WI38 (cell line): ENCODE measurements at regions not wholly inside any gene's neighbourhood (a gene's known extent, or its start where the extent isn't known, plus 50 kb on each side); places are given as distances from the start of the nearest gene placed in this dataset.
"Not testable (repeated sequence)": the region's sequence is repeated elsewhere in the genome, so short reads cannot be mapped to it uniquely, and the experiment has no call there.

ENCODE experiments used
- H3K4me3 ChIP-seq: 2 replicates; pipeline ENCODE4 v1.5.1; 2011; ENCODE audit warnings: low read depth, mild to moderate bottlenecking, control low read depth, low read length
- CTCF ChIP-seq: IDR thresholded peaks from 2 replicates; pipeline ENCODE4 v1.5.1; 2012; ENCODE audit warnings: low read depth, mild to moderate bottlenecking, control low read depth, low read length

GRCh38 chr2:67186326-67186725 is 210.8 kb upstream of the ETAA1 start:
- H3K4me3 ChIP-seq: no peak overlapping the region
- TF ChIP-seq CTCF: no peak

GRCh38 chr2:67186871-67187270 is 210.3 kb upstream of the ETAA1 start:
- H3K4me3 ChIP-seq: no peak overlapping the region

GRCh38 chr2:67195327-67195726 is 201.8 kb upstream of the ETAA1 start:
- not testable (repeated sequence) for H3K4me3 ChIP-seq

More at GRCh38 chr2:67186871-67187270, 210.3 kb upstream of the ETAA1 start:
- TF ChIP-seq CTCF: no peak

GRCh38 chr2:67201521-67201920 is 195.6 kb upstream of the ETAA1 start:
- no peak overlapping the region for H3K4me3 ChIP-seq
- TF ChIP-seq CTCF: no peak

GRCh38 chr2:67204349-67204748 is 192.8 kb upstream of the ETAA1 start:
- no peak overlapping the region for H3K4me3 ChIP-seq
- TF ChIP-seq CTCF: no peak

DNA sequence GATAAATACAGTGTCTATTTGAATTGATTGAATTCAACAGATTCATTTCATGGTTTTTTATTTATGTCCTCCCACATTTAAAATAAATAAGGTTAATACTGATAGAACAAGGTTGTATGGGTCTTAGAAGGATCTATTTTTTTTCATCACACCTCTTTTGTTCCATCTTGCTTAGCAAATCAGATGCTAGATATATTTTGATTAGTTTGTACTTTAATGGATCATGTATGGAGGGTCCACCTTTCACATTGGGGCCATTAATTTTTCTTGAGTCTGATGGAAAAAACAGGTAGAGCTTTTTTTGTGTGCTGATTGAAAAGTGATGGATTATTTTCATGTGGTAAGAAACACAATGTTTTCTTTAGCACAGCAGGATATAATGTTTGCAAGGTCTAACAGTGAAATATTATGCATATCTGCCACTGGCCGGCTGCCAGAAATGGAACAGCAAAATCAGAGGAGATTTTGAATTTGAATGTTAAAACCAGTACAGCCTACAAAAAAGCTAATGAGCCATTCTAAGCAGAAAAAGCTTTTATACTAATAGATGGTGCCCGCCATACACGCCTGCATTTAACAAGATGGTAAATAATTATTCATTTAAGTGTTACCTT is 188.1 kb upstream of the ETAA1 start:
- TF ChIP-seq CTCF: no peak
- no peak overlapping the region for H3K4me3 ChIP-seq

DNA sequence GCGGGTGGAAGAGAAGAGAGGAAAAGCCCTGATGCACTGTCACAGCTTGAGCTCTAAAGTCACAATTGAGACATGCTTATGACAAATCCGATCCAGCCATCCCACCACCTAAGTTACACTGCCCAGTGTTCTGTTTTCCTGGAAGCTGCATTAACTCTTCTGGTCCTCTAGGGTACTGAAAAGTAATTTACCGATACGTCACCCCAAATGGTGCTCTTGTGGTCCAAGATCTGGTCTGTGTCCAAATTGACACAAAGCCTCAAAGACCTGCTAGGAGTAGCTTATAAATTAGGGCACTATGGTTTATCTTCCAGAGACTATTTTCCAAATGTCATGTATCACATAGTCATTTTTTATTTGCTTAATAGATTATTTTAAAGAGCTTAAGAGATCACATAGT is 186.7 kb upstream of the ETAA1 start:
- TF ChIP-seq CTCF: no peak
- no peak overlapping the region for H3K4me3 ChIP-seq

- no peak for TF ChIP-seq CTCF
- H3K4me3 ChIP-seq: no peak overlapping the region
Measured at GRCh38 chr2:67212203-67212602, 184.9 kb upstream of the ETAA1 start.
